H1 (cell line): ENCODE measurements at regions not wholly inside any gene's neighbourhood (a gene's known extent, or its start where the extent isn't known, plus 50 kb on each side); places are given as distances from the start of the nearest gene placed in this dataset.

Experiments used
- CTCF ChIA-PET: fragments of 300-600 bp; sonication (Branson Sonifier 250); formaldehyde crosslinking; loops from one replicate; lab custom pipeline; 2021; ENCODE audit not compliant: partially characterized antibody; lab: Charles Lee
- POLR2A ChIA-PET: fragments of 300-600 bp; sonication (Branson Sonifier 250); formaldehyde crosslinking; loops from one replicate; lab custom pipeline; 2021; ENCODE audit warnings: inconsistent platforms; ENCODE audit not compliant: partially characterized antibody; lab: Charles Lee
- DNase-seq, 2 experiments: peaks; one replicate each; pipeline versions ENCODE4 v3.0.0 to v3.0.0-alpha.2; 2010 to 2022; ENCODE audit warnings: low spot score in 2 of 2, low read depth in 1 of 2, mixed read lengths in 1 of 2
- FAIRE-seq: peaks from 2 replicates; lab custom pipeline; 2011; peaks lifted over from hg19 to GRCh38; lab: Jason Lieb, UNC
- H2AFZ ChIP-seq: 2 replicates; pipeline ENCODE4 v1.8.1; 2012; ENCODE audit warnings: low read length, inconsistent platforms
- H2AK5ac ChIP-seq: 2 replicates; pipeline ENCODE4 v1.6.1; 2013; ENCODE audit warnings: low read depth, low read length
- H2BK120ac ChIP-seq: replicated peaks from 2 replicates; pipeline ENCODE3; 2013; ENCODE audit warnings: low read depth, low read length, inconsistent platforms
- H2BK12ac ChIP-seq: 2 replicates; pipeline ENCODE4 v1.6.1; 2013; ENCODE audit warnings: low read depth, low read length
- H2BK15ac ChIP-seq: 2 replicates; pipeline ENCODE4 v1.6.1; 2013; ENCODE audit warnings: low read length
- H2BK20ac ChIP-seq: 2 replicates; pipeline ENCODE4 v1.6.1; 2013; ENCODE audit warnings: low read length
- H2BK5ac ChIP-seq: 2 replicates; pipeline ENCODE4 v1.6.1; 2013; ENCODE audit warnings: low read depth, low read length
- H3K14ac ChIP-seq: 2 replicates; pipeline ENCODE4 v1.6.1; 2013; ENCODE audit warnings: inconsistent platforms; ENCODE audit not compliant: insufficient read length
- H3K18ac ChIP-seq: 2 replicates; pipeline ENCODE4 v1.6.1; 2013; ENCODE audit warnings: low read length; ENCODE audit errors: extremely low read depth
- H3K23ac ChIP-seq: 2 replicates; pipeline ENCODE4 v1.6.1; 2013; ENCODE audit warnings: inconsistent platforms; ENCODE audit not compliant: insufficient read length
- H3K23me2 ChIP-seq: 2 replicates; pipeline ENCODE4 v1.6.1; 2013; ENCODE audit warnings: low read depth, low read length
- H3K27ac ChIP-seq: 2 replicates; pipeline ENCODE4 v1.6.1; 2011; ENCODE audit warnings: low read depth, low read length, inconsistent platforms
- H3K27me3 ChIP-seq, 4 experiments: replicated peaks in 1 of 4; 1 replicate in 1 of 4; 2 replicates in 3 of 4; pipeline versions ENCODE4 v1.6.1 to v1.8.1; 2011 to 2013; ENCODE audit warnings: low read length in 3 of 4, mild to moderate bottlenecking in 3 of 4, inconsistent platforms in 2 of 4, mixed read lengths in 2 of 4, moderate library complexity in 1 of 4; ENCODE audit not compliant: control insufficient read depth in 3 of 4, insufficient read depth in 3 of 4; ENCODE audit errors: extremely low read depth in 1 of 4
- H3K36me3 ChIP-seq, 4 experiments: 2 replicates each; pipeline versions ENCODE4 v1.6.1 to v1.8.1; 2011 to 2013; ENCODE audit warnings: mild to moderate bottlenecking in 4 of 4, low read length in 3 of 4, moderate library complexity in 2 of 4, control low read depth in 1 of 4, inconsistent platforms in 1 of 4; ENCODE audit not compliant: insufficient read depth in 4 of 4, control insufficient read depth in 2 of 4
- H3K4ac ChIP-seq: replicated peaks from 2 replicates; pipeline ENCODE3; 2013; ENCODE audit warnings: low read length, low read depth, mixed read lengths, inconsistent platforms; ENCODE audit not compliant: insufficient read length
- H3K4me1 ChIP-seq, 4 experiments: replicated peaks in 1 of 4; 1 replicate in 1 of 4; 2 replicates in 3 of 4; pipeline versions ENCODE4 v1.6.1 to v1.8.1; 2011 to 2013; ENCODE audit warnings: low read length in 3 of 4, inconsistent platforms in 2 of 4, mixed read lengths in 1 of 4; ENCODE audit not compliant: insufficient read depth in 4 of 4, control insufficient read depth in 3 of 4
- H3K4me2 ChIP-seq, 2 experiments: 2 replicates each; pipeline versions ENCODE4 v1.6.1 to v1.8.1; 2011 to 2013; ENCODE audit warnings: low read depth in 2 of 2, low read length in 2 of 2, control low read depth in 1 of 2, inconsistent platforms in 1 of 2, mild to moderate bottlenecking in 1 of 2; ENCODE audit not compliant: insufficient read depth in 1 of 2
- H3K4me3 ChIP-seq, 4 experiments: fragments of 200-600, 300-600 bp in 1 of 4; sonication (generic), shearing (Covaris generic), sonication (Bioruptor Twin) in 1 of 4; 2 replicates each; pipeline versions ENCODE4 v1.5.1 to v1.8.1; 2011 to 2016; ENCODE audit warnings: low read length in 4 of 4, low read depth in 3 of 4, control low read depth in 2 of 4, inconsistent platforms in 2 of 4, mild to moderate bottlenecking in 2 of 4, mixed read lengths in 1 of 4, moderate library complexity in 1 of 4; ENCODE audit not compliant: insufficient read depth in 2 of 4; ENCODE audit errors: extremely low read depth in 1 of 4
- H3K56ac ChIP-seq: replicated peaks from 2 replicates; pipeline ENCODE3; 2013; ENCODE audit warnings: low read depth, mild to moderate bottlenecking, mixed read lengths, low read length, inconsistent platforms; ENCODE audit not compliant: insufficient read length
- H3K79me1 ChIP-seq: 2 replicates; pipeline ENCODE4 v1.6.1; 2013; ENCODE audit warnings: low read depth, low read length, control low read depth
- H3K79me2 ChIP-seq, 2 experiments: 2 replicates each; pipeline versions ENCODE4 v1.6.1 to v1.8.1; 2012 to 2013; ENCODE audit warnings: low read length in 2 of 2, mild to moderate bottlenecking in 2 of 2, inconsistent platforms in 1 of 2; ENCODE audit not compliant: insufficient read depth in 2 of 2, control insufficient read depth in 1 of 2
- H3K9ac ChIP-seq, 4 experiments: replicated peaks in 1 of 4; 1 replicate in 1 of 4; 2 replicates in 3 of 4; pipeline versions ENCODE4 v1.6.1 to v1.8.1; 2011 to 2013; ENCODE audit warnings: low read depth in 3 of 4, low read length in 3 of 4, control low read depth in 2 of 4, mild to moderate bottlenecking in 2 of 4, moderate library complexity in 2 of 4, inconsistent platforms in 1 of 4; ENCODE audit errors: extremely low read depth in 1 of 4
- H3K9me3 ChIP-seq, 2 experiments: 2 replicates each; pipeline versions ENCODE4 v1.6.1 to v1.8.1; 2012 to 2013; ENCODE audit warnings: mild to moderate bottlenecking in 2 of 2, moderate library complexity in 2 of 2, control low read depth in 1 of 2, inconsistent platforms in 1 of 2, low read depth in 1 of 2, low read length in 1 of 2, mixed read lengths in 1 of 2; ENCODE audit not compliant: insufficient read depth in 2 of 2
- H4K20me1 ChIP-seq, 2 experiments: replicated peaks in 1 of 2; 2 replicates each; pipeline versions ENCODE3 to v1.8.1; 2011 to 2013; ENCODE audit warnings: inconsistent platforms in 2 of 2, low read length in 2 of 2, mild to moderate bottlenecking in 1 of 2; ENCODE audit not compliant: insufficient read depth in 2 of 2, control insufficient read depth in 1 of 2
- H4K5ac ChIP-seq: 2 replicates; pipeline ENCODE4 v1.6.1; 2013; ENCODE audit warnings: low read length, low read depth, mixed read lengths, inconsistent platforms; ENCODE audit not compliant: insufficient read length
- H4K8ac ChIP-seq: 2 replicates; pipeline ENCODE4 v1.8.0; 2013; ENCODE audit warnings: mild to moderate bottlenecking, moderate library complexity, low read length, inconsistent platforms; ENCODE audit not compliant: insufficient read depth; ENCODE audit errors: extremely low read depth
- H4K91ac ChIP-seq: replicated peaks from 2 replicates; pipeline ENCODE3; 2013; ENCODE audit warnings: low read length, mixed read lengths, inconsistent platforms; ENCODE audit not compliant: insufficient read length
- ATF2 ChIP-seq: IDR thresholded peaks from 2 replicates; pipeline ENCODE4 v1.6.1; 2012; ENCODE audit warnings: low read length, inconsistent platforms
- BCL11A ChIP-seq, 2 experiments: IDR thresholded peaks; one replicate each; pipeline ENCODE4 v1.6.1; 2011; ENCODE audit warnings: low read depth in 2 of 2, low read length in 2 of 2, mild to moderate bottlenecking in 2 of 2
- CEBPB ChIP-seq: IDR thresholded peaks from 2 replicates; pipeline ENCODE4 v1.6.1; 2012; ENCODE audit warnings: low read depth, low read length
- CTCF ChIP-seq, 3 experiments: IDR thresholded peaks; 1 replicate in 2 of 3; 2 replicates in 1 of 3; pipeline versions ENCODE4 v1.5.1 to v1.6.1; 2011; ENCODE audit warnings: low read length in 3 of 3, mild to moderate bottlenecking in 3 of 3, inconsistent platforms in 2 of 3, low read depth in 1 of 3, moderate library complexity in 1 of 3; ENCODE audit not compliant: insufficient read depth in 1 of 3; ENCODE audit errors: control extremely low read depth in 1 of 3
- E2F6 ChIP-seq: IDR thresholded peaks from 2 replicates; pipeline ENCODE4 v1.6.1; 2012; ENCODE audit warnings: inconsistent platforms
- EP300 ChIP-seq, 2 experiments: IDR thresholded peaks; 1 replicate in 1 of 2; 2 replicates in 1 of 2; pipeline ENCODE4 v1.6.1; 2011 to 2012; ENCODE audit warnings: low read depth in 2 of 2, low read length in 2 of 2, mild to moderate bottlenecking in 2 of 2, borderline replicate concordance in 1 of 2, inconsistent platforms in 1 of 2, moderate library complexity in 1 of 2
- HDAC2 ChIP-seq, 2 experiments: fragments of 300-600 bp in 1 of 2; sonication (generic) in 1 of 2; IDR thresholded peaks; 2 replicates each; pipeline ENCODE4 v1.6.1; 2011 to 2012; ENCODE audit warnings: low read depth in 2 of 2, low read length in 2 of 2, mild to moderate bottlenecking in 2 of 2, moderate library complexity in 2 of 2, borderline replicate concordance in 1 of 2, inconsistent platforms in 1 of 2
- JUND ChIP-seq: IDR thresholded peaks from 2 replicates; pipeline ENCODE4 v1.6.1; 2011; ENCODE audit warnings: mild to moderate bottlenecking, improper control_type of control experiment, low read length
- MAFK ChIP-seq: IDR thresholded peaks from 2 replicates; pipeline ENCODE4 v1.6.1; 2012; ENCODE audit warnings: low read depth, mild to moderate bottlenecking, improper control_type of control experiment, low read length
- POLR2A ChIP-seq, 2 experiments: IDR thresholded peaks; 1 replicate in 1 of 2; 2 replicates in 1 of 2; pipeline ENCODE4 v1.6.1; 2011; ENCODE audit warnings: low read depth in 2 of 2, low read length in 2 of 2, mild to moderate bottlenecking in 2 of 2; ENCODE audit errors: control extremely low read depth in 1 of 2
- WGBS, 2 experiments: shearing (Covaris generic) in 1 of 2; methylation state at CpG; one replicate each; pipeline versions ENCODE4 v1.1.6 to v1.1.7; 2013 to 2015; ENCODE audit warnings: low lambda C conversion rate in 2 of 2, mixed read lengths in 2 of 2, inconsistent platforms in 1 of 2, low coverage in 1 of 2, missing lambda C conversion rate in 1 of 2; ENCODE audit not compliant: insufficient replicate concordance in 2 of 2, insufficient coverage in 1 of 2, insufficient read length in 1 of 2; ENCODE audit errors: extremely low coverage in 1 of 2, missing lambda C conversion rate in 1 of 2; 5-methylcytosine and 5-hydroxymethylcytosine counted together

- H3K9me3 ChIP-seq, result no peaks in the 10 kb centered on the region
- POLR2A ChIA-PET, result no interaction called here
- no peak overlapping the region for H3K56ac ChIP-seq
- H2AK5ac ChIP-seq, result no peak overlapping the region
- no peak overlapping the region for H4K8ac ChIP-seq
- H3K4me1 ChIP-seq, result no peaks in the 10 kb centered on the region
- H3K27ac ChIP-seq, result no peak overlapping the region
- H2BK12ac ChIP-seq, result no peak overlapping the region
- H2BK5ac ChIP-seq, result no peak overlapping the region
- H4K20me1 ChIP-seq, result no peaks in the 10 kb centered on the region
- no peak overlapping the region for H4K91ac ChIP-seq
- no peak overlapping the region for H3K4me3 ChIP-seq
- no peak overlapping the region for H2BK120ac ChIP-seq
- no peaks in the 10 kb centered on the region for H3K79me2 ChIP-seq
- WGBS, 2 experiments, result 90% methylated on average over 3 of the region's 3 CpGs; no CpG with 5 or more reads in 1 of the 2 experiments
- H3K14ac ChIP-seq, result no peak overlapping the region
- H3K79me1 ChIP-seq, result no peaks in the 10 kb centered on the region
- no peak overlapping the region for H4K5ac ChIP-seq
- no peak overlapping the region for H2AFZ ChIP-seq
- no peak for FAIRE-seq
- H3K4ac ChIP-seq, result no peak overlapping the region
- H3K23me2 ChIP-seq, result no peaks in the 10 kb centered on the region
- H3K36me3 ChIP-seq, result no peaks in the 10 kb centered on the region
- no peaks in the 10 kb centered on the region for H3K27me3 ChIP-seq
- no peak overlapping the region for H3K4me2 ChIP-seq
- CTCF ChIA-PET, result no interaction called here
- no peak overlapping the region for H3K23ac ChIP-seq
- no peak overlapping the region for H2BK20ac ChIP-seq
- H2BK15ac ChIP-seq, result no peak overlapping the region
- H3K9ac ChIP-seq, result no peak overlapping the region
- no peak for DNase-seq
- no peak overlapping the region for H3K18ac ChIP-seq
- TF ChIP-seq E2F6, result no peak
- TF ChIP-seq CTCF (IDR thresholded peaks at IDR 0.05; ENCODE audit: control extremely low read depth in 1 of 3, insufficient read depth in 1 of 3, low read depth in 1 of 3, low read length in 3 of 3), result no peak
- TF ChIP-seq CEBPB, result no peak
- no peak for TF ChIP-seq MAFK
- TF ChIP-seq POLR2A (IDR thresholded peaks at IDR 0.05; ENCODE audit: control extremely low read depth in 1 of 2, low read depth in 2 of 2, low read length in 2 of 2), result no peak
- TF ChIP-seq HDAC2 (IDR thresholded peaks at IDR 0.05; ENCODE audit: borderline replicate concordance in 1 of 2, low read depth in 2 of 2, low read length in 2 of 2), result no peak
- TF ChIP-seq BCL11A (IDR thresholded peaks at IDR 0.05; ENCODE audit: low read depth in 2 of 2, low read length in 2 of 2), result no peak
- TF ChIP-seq EP300 (IDR thresholded peaks at IDR 0.05; ENCODE audit: borderline replicate concordance in 1 of 2, low read depth in 2 of 2, low read length in 2 of 2), result no peak
- no peak for TF ChIP-seq ATF2
- no peak for TF ChIP-seq JUND
Measured at GRCh38 chr2:183375821-183376220, 251.6 kb downstream of the NUP35 start.
